ENCODE measurements at regions not wholly inside any gene's neighbourhood (a gene's known extent, or its start where the extent isn't known, plus 50 kb on each side); places are given as distances from the start of the nearest gene placed in this dataset.

- TF ChIP-seq POLR2A (IDR thresholded peaks at IDR 0.05): no peak
- TF ChIP-seq CTCF (IDR thresholded peaks at IDR 0.05): no peak
Measured at GRCh38 chr2:18740474-18740881, 151.1 kb upstream of the NT5C1B start.
